DMS 273 (cell line): ENCODE measurements at regions not wholly inside any gene's neighbourhood (a gene's known extent, or its start where the extent isn't known, plus 50 kb on each side); places are given as distances from the start of the nearest gene placed in this dataset.

ENCODE experiments used
- DNase-seq: peaks from one replicate; lab custom pipeline; 2025; ENCODE audit not compliant: unreplicated experiment; lab: John Stamatoyannopoulos, UW

- DNase-seq = no peak
Observed at GRCh38 chrX:27924718-27925117, 56.5 kb downstream of the DCAF8L1 start.

DNA sequence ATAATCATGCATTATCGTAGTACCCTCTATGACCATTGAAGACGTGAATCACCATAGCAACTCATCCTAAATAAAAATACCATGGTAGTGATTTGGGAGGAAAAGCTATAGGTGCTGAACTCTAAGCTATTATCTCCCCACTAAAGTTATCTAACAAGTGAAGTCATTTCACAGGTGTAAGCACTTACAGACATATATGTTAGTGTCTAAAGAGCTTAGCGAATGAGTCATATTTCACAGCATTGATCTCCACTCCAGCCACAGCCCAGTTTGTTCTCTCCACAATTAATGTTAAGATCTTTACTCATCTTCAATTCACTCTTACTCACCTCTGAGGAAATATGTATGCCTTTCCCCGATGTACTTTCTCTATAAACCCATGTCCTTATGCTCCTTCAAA is 57.0 kb downstream of the DCAF8L1 start:
- DNase-seq = no peak

- peak; percentile 33 for DNase-seq
Observed at GRCh38 chrX:27918799-27919198, 62.5 kb downstream of the DCAF8L1 start.

- no peak for DNase-seq
Observed at GRCh38 chrX:27917713-27918500, 63.3 kb downstream of the DCAF8L1 start.

- no peak for DNase-seq
Observed at GRCh38 chrX:27915617-27916016, 65.6 kb downstream of the DCAF8L1 start.

GRCh38 chrX:27910412-27910811 is 70.8 kb downstream of the DCAF8L1 start:
- no peak for DNase-seq

GRCh38 chrX:27903960-27904359 is 77.3 kb downstream of the DCAF8L1 start:
- DNase-seq = no peak

DNA sequence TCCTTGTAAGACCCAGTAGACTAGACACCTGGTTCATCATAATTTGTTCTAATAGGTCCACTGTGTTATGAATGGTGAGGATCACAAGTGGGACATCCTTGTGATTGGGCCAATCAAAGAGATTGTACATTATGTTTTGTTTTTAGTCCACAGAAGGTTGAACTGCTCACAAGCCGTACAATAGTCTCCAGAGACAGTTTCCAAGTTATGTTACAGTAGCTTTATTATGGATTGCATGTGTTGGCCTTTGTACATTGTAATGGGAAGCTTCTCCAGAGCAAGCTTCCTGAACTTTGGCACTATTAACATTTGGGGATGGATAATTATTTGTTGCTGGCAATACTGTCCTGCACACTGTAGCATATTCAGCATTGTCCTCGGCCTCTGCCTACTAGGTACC is 86.1 kb downstream of the MAGEB10 start:
- DNase-seq = no peak

GRCh38 chrX:27893211-27893610 is 85.4 kb downstream of the MAGEB10 start:
- DNase-seq = no peak

GRCh38 chrX:27890611-27891010 is 82.8 kb downstream of the MAGEB10 start:
- no peak for DNase-seq

DNA sequence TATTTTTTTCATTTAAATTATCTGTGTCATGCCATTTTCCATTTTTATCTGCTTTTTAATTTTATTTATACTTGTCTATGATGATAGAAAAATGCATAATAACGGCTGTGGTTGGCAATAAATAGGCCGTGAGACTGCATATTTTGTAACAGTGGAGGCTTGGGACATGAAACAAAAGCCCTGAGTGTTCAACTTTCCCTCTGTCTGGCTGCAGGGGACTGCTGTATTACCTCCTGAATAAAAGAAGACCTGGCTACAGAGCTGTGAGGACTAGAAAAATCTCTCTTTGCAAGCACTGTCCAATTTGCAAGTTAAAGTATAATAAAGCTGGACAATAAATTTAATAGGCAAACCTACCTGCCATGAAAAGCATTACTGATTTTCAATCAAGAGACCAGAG is 82.1 kb downstream of the MAGEB10 start:
- no peak for DNase-seq

DNA sequence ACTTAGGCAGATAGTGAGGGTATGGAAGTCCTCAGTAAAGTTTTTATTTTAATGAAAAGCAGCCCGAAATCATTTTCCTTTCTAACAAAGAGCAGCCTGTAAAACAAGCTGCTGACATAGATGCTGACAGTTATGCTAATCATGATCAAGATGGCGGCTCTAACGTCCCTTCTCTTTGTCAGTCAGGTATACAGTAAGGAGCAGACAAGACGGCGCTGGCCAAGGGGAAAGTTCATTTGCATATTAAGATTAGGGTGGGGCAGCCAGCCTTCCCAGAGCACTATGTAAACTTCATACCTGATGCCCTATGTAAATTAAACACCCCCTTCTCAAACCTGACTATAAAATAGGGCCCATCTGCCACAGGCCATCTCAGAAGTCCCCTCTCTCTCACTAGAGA is 76.9 kb downstream of the MAGEB10 start:
- peak; percentile 4 for DNase-seq

- no peak for DNase-seq
Observed at GRCh38 chrX:27883468-27884092, 75.8 kb downstream of the MAGEB10 start.

DNA sequence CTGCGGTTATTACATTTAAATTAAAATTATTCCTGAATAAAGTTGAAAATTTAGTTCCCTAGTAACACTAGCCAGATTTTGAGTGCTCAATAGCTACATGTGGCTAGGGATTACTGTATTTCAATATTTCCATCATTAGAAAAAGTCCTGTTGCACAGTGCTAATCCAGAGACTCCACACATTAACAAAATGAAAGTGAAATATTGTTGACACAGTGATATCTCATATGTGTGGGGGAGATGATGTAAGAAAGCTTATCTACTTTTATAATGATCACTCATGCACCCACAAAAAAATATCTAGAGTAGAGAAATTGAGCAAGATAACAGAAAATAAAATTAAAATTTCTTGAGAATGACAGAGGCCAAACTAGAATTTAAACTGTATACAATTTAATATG is 74.9 kb downstream of the MAGEB10 start:
- no peak for DNase-seq

DNA sequence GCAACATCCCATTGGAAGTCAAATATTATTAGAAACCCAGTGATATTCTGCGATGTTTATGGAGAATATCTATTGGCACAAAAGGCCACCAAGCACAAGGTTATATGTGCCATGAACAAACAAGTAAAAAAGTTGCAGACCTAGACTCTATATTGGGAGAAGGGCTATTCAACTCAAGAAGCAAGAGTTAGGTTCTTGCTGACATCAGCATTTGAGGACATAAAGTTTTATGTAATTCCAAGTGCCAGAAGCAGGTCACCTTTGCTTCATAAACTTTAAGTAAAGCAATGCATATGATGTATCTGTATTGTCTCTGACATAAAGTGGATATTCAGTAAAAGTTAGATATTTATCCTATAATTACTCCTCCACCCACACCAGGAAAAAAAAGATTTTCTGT is 71.1 kb downstream of the MAGEB10 start:
- DNase-seq = no peak
